LNCaP clone FGC (cell line): ENCODE measurements at regions not wholly inside any gene's neighbourhood (a gene's known extent, or its start where the extent isn't known, plus 50 kb on each side); places are given as distances from the start of the nearest gene placed in this dataset.
A peak's percentile ranks its signal among the peaks of the same experiment; 100 is the strongest.

Experiments used
- DNase-seq: peaks from one replicate; pipeline ENCODE4 v3.0.0-alpha.2; 2011; ENCODE audit warnings: low read depth
- H3K4me3 ChIP-seq: 2 replicates; pipeline ENCODE4 v1.5.1; 2011; ENCODE audit warnings: mild to moderate bottlenecking, low read depth, low read length, control low read depth
- CTCF ChIP-seq: IDR thresholded peaks from 2 replicates; pipeline ENCODE4 v1.5.1; 2012; ENCODE audit warnings: mild to moderate bottlenecking; ENCODE audit not compliant: control insufficient read depth, insufficient read depth; ENCODE audit errors: extremely low read depth

GRCh38 chrX:126994032-126994600, 174.6 kb downstream of the PRR32 start:
- no peak for DNase-seq
- H3K4me3 ChIP-seq: no peak overlapping the region
- no peak for TF ChIP-seq CTCF

DNA sequence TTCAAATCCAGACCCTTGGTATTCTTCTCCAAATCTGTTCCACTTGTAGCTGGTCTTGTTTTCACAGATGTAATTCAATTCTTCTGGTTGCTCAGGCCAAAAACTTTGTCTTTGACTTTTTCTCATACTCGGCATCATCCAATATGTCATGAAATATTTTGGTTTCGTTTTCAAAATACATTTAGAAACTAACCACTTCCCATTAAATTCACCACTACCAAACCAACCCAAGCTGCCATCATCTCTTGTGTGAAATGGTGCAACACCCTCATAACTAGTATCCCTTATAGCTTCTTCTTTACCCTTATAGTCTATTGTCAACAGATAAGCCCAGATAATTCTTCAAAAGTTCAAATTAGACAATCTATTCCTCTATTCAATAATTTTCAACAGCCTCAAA, 192.1 kb downstream of the PRR32 start:
- no peak overlapping the region for H3K4me3 ChIP-seq
- DNase-seq: no peak
- no peak for TF ChIP-seq CTCF

DNA sequence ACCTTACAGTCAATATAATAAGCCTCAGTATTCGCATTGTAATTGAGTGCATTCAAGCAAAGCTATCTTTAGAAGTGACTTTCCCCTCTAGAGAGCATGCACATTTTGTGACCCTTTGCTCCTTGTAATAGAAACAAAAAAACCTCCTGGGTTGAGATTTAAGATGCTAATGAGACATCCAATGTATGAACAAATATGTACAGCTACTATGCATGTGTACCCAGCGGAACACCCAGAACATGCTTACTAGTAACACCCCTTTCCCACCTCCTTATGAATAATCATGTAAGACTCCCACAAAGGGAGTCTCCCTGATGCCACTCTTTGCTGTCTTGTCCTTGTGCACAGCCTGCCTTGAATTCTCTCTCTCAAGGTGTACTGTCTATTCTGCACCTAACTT, 205.5 kb downstream of the PRR32 start:
- no peak for DNase-seq
- H3K4me3 ChIP-seq: no peak overlapping the region
- no peak for TF ChIP-seq CTCF

DNA sequence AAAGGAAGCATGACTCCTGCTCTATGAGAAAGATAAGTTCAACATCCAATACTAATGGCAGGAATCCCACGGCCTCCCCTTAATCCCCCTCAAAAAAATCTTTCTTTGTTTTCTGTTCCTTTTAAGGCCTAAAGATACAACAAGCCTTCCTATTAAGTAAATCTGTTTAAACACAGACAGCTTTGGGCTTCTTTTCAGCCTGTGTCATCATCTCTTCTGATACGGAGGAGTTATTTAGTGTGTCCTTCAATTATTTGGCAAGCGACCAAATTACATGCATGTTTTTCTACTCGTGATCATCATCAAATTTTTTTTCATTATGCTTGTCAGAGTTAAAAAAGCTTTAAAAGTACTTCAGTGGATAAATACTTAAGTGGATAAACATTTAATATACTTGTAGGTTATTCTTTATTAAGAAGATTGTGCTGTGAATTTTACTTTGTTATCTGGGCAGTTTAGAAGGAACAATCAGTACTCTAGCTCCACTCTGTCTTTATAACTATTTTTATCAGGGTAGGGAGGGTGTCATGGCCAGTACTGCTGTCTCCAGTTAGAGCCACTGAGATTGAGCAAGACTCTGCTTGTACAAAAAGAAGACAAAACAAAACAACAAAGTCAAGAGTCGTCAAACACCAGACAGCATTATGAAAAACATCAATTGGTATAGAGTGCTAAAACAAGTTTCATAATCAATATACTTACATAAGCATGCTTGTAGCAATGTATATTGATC, 210.7 kb downstream of the PRR32 start:
- no peak overlapping the region for H3K4me3 ChIP-seq
- DNase-seq: no peak

GRCh38 chrX:127037159-127037558, 217.6 kb downstream of the PRR32 start:
- no peak overlapping the region for H3K4me3 ChIP-seq
- DNase-seq: no peak
- no peak for TF ChIP-seq CTCF

More for the DNA sequence above, 210.7 kb downstream of the PRR32 start:
- no peak for TF ChIP-seq CTCF

GRCh38 chrX:127038065-127038464, 218.5 kb downstream of the PRR32 start:
- peak; percentile 41 for TF ChIP-seq CTCF
- no peak overlapping the region for H3K4me3 ChIP-seq
- DNase-seq: no peak
